Keratinocyte (primary cell): ENCODE measurements at regions not wholly inside any gene's neighbourhood (a gene's known extent, or its start where the extent isn't known, plus 50 kb on each side); places are given as distances from the start of the nearest gene placed in this dataset.

Source experiments
- DNase-seq: peaks from one replicate; pipeline ENCODE4 v3.0.0-alpha.2; 2011; ENCODE audit warnings: low read depth, missing footprints, low spot score
- FAIRE-seq: peaks from 2 replicates; lab custom pipeline; 2011; peaks lifted over from hg19 to GRCh38; lab: Jason Lieb, UNC
- H2AFZ ChIP-seq: 2 replicates; pipeline ENCODE4 v1.6.0; 2012; ENCODE audit warnings: low read length, control low read depth, inconsistent platforms; ENCODE audit not compliant: control insufficient read depth
- H3K27ac ChIP-seq: 2 replicates; pipeline ENCODE4 v1.5.1; 2011; ENCODE audit warnings: low read length; ENCODE audit not compliant: control insufficient read depth, insufficient read depth
- H3K27me3 ChIP-seq: 3 replicates; pipeline ENCODE4 v1.6.0; 2011; ENCODE audit warnings: low read length; ENCODE audit not compliant: control insufficient read depth, insufficient read depth; ENCODE audit errors: extremely low read depth
- H3K36me3 ChIP-seq, 2 experiments: 2 replicates in 1 of 2; 3 replicates in 1 of 2; pipeline ENCODE4 v1.5.1; 2011; ENCODE audit warnings: low read length in 2 of 2, mild to moderate bottlenecking in 1 of 2; ENCODE audit not compliant: control insufficient read depth in 2 of 2, insufficient read depth in 2 of 2; ENCODE audit errors: extremely low read depth in 1 of 2
- H3K4me1 ChIP-seq: 3 replicates; pipeline ENCODE4 v1.5.1; 2011; ENCODE audit warnings: low read length; ENCODE audit not compliant: control insufficient read depth, insufficient read depth; ENCODE audit errors: extremely low read depth
- H3K4me2 ChIP-seq: 3 replicates; pipeline ENCODE4 v1.6.0; 2011; ENCODE audit warnings: low read depth, low read length; ENCODE audit not compliant: control insufficient read depth, insufficient read depth; ENCODE audit errors: extremely low read depth
- H3K4me3 ChIP-seq, 3 experiments: fragments of 200-600 bp in 1 of 3; sonication (generic) in 1 of 3; 2 replicates in 2 of 3; 3 replicates in 1 of 3; pipeline ENCODE4 v1.5.1; 2011 to 2016; ENCODE audit warnings: low read length in 3 of 3, mild to moderate bottlenecking in 3 of 3, control low read depth in 2 of 3, inconsistent platforms in 1 of 3, low read depth in 1 of 3, mixed read lengths in 1 of 3, mixed run types in 1 of 3, moderate library complexity in 1 of 3; ENCODE audit not compliant: control insufficient read depth in 2 of 3, insufficient read depth in 2 of 3; ENCODE audit errors: extremely low read depth in 1 of 3
- H3K79me2 ChIP-seq: 2 replicates; pipeline ENCODE4 v1.6.0; 2012; ENCODE audit warnings: low read length; ENCODE audit not compliant: control insufficient read depth, insufficient read depth
- H3K9ac ChIP-seq: 3 replicates; pipeline ENCODE4 v1.6.0; 2011; ENCODE audit warnings: low read length; ENCODE audit not compliant: control insufficient read depth, insufficient read depth; ENCODE audit errors: extremely low read depth
- H3K9me1 ChIP-seq: 3 replicates; pipeline ENCODE4 v1.6.0; 2011; ENCODE audit warnings: low read length; ENCODE audit not compliant: control insufficient read depth, insufficient read depth; ENCODE audit errors: extremely low read depth
- H3K9me3 ChIP-seq: 2 replicates; pipeline ENCODE4 v1.5.1; 2012; ENCODE audit warnings: low read depth, low read length; ENCODE audit not compliant: control insufficient read depth
- H4K20me1 ChIP-seq: 3 replicates; pipeline ENCODE4 v1.6.0; 2011; ENCODE audit warnings: low read length; ENCODE audit not compliant: control insufficient read depth, insufficient read depth; ENCODE audit errors: extremely low read depth
- CTCF ChIP-seq, 3 experiments: IDR thresholded peaks in 1 of 3; conservative IDR thresholded peaks in 1 of 3; optimal IDR thresholded peaks in 1 of 3; 2 replicates in 2 of 3; 3 replicates in 1 of 3; pipeline versions ENCODE3 to v1.5.1; 2011; ENCODE audit warnings: low read length in 3 of 3, mild to moderate bottlenecking in 3 of 3, moderate library complexity in 2 of 3, control low read depth in 1 of 3, inconsistent platforms in 1 of 3; ENCODE audit not compliant: insufficient read depth in 2 of 3; ENCODE audit errors: extremely low read depth in 1 of 3
- EZH2 ChIP-seq: IDR thresholded peaks from one replicate; pipeline ENCODE4 v1.6.1; 2012; ENCODE audit warnings: inconsistent platforms, mild to moderate bottlenecking, low read length, moderate library complexity
- dilution Hi-C: fragments of 300-500 bp; cut with MboI; formaldehyde crosslinking; loops from one replicate; pipeline ENCODE4 v1.7.0; 2020; ENCODE audit warnings: low sequenced_read_pairs; ENCODE audit not compliant: extremely low pct_ligation_motif_present

DNA sequence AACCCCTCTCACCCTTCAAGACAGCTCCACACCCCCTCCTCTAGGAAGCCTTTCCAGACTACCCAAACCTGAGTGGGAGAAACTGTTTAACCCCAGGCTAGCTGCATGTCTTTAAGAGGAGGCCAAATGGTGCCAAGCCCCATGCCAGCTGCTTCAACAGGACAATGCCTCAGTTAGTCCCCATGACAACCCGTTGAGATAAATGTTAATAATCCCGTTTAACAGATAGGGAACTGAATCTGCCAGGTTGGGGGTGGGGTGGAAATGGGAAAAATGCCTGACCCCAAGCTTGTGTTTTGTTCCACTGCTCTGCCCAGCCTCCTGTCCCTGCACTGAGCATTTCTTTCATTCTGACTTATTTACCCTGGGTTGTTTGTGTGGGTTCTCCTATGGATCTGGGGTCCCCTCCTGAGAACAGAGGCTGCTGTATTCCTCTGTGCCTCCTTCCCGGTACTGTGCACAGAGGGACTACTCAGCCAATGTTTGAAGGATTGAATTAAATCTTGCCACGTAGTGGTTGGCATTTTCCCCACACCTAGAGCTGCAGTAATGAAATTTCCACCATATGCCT lies 452.6 kb upstream of the ZMIZ1 start:
- no peaks in the 10 kb centered on the region for H4K20me1 ChIP-seq
- FAIRE-seq (no peak), DNase-seq (no peak)
- no peak overlapping the region for H3K9ac ChIP-seq
- no peaks in the 10 kb centered on the region for H3K4me1 ChIP-seq
- H3K79me2 ChIP-seq, result no peaks in the 10 kb centered on the region
- TF ChIP-seq EZH2 (no peak), CTCF (optimal IDR thresholded peaks at IDR 0.05 in 1 of 3, IDR thresholded peaks at IDR 0.05 in 1 of 3, conservative IDR thresholded peaks at IDR 0.05 in 1 of 3; ENCODE audit: extremely low read depth in 1 of 3, insufficient read depth in 2 of 3, low read length in 3 of 3) (no peak)
- H3K9me3 ChIP-seq, result no peaks in the 10 kb centered on the region
- no peak overlapping the region for H3K4me2 ChIP-seq
- H3K9me1 ChIP-seq, result no peaks in the 10 kb centered on the region
- no peaks in the 10 kb centered on the region for H3K36me3 ChIP-seq
- H3K27ac ChIP-seq, result no peak overlapping the region
- dilution Hi-C loops, result no loop called here
- no peak overlapping the region for H2AFZ ChIP-seq
- no peak overlapping the region for H3K4me3 ChIP-seq
- no peaks in the 10 kb centered on the region for H3K27me3 ChIP-seq

DNA sequence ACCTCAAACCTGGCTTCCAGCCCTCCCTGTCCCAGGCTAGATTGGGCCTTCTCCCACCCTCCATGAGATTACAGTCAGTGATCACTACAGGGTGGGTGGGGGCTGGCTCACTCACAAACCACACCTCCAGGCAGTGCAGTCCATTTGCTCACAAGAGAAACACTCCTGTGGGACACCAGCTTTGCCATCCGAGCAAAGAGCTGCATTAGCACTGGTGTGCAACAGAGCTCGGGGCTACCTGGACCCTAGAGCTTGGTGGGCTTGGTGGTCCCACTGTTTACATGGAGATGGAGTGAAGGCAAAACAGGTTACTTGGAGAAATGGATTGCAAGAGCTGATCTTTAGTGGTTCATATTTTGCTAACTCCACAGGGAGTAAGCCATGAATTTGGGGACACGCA lies 451.7 kb upstream of the ZMIZ1 start:
- H3K27me3 ChIP-seq, result no peaks in the 10 kb centered on the region
- FAIRE-seq, result no peak
- H2AFZ ChIP-seq, result no peak overlapping the region
- dilution Hi-C loops, result no loop called here
- H3K4me3 ChIP-seq, result no peak overlapping the region
- no peak overlapping the region for H3K9ac ChIP-seq
- H3K4me1 ChIP-seq, result no peaks in the 10 kb centered on the region
- H3K9me3 ChIP-seq, result no peaks in the 10 kb centered on the region
- H3K4me2 ChIP-seq, result no peak overlapping the region
- H3K36me3 ChIP-seq, result no peaks in the 10 kb centered on the region
- no peak for DNase-seq
- no peaks in the 10 kb centered on the region for H3K79me2 ChIP-seq
- TF ChIP-seq EZH2 (no peak), CTCF (optimal IDR thresholded peaks at IDR 0.05 in 1 of 3, IDR thresholded peaks at IDR 0.05 in 1 of 3, conservative IDR thresholded peaks at IDR 0.05 in 1 of 3; ENCODE audit: extremely low read depth in 1 of 3, insufficient read depth in 2 of 3, low read length in 3 of 3) (no peak)
- H3K9me1 ChIP-seq, result no peaks in the 10 kb centered on the region
- H4K20me1 ChIP-seq, result no peaks in the 10 kb centered on the region
- H3K27ac ChIP-seq, result no peak overlapping the region
